Tibial nerve (tissue), 4 donors: ENCODE measurements at regions not wholly inside any gene's neighbourhood (a gene's known extent, or its start where the extent isn't known, plus 50 kb on each side); places are given as distances from the start of the nearest gene placed in this dataset.

ENCODE experiments used
- DNase-seq, 2 donors: peaks; one replicate each; pipeline ENCODE4 v3.0.0-alpha.2; 2019; ENCODE audit warnings: low spot score in 2 of 2
- H3K27ac ChIP-seq, 4 donors: fragments of 200-600 bp; sonication (generic) in 3 of 4; one replicate each; pipeline ENCODE4 v1.5.1; 2017 to 2019; ENCODE audit warnings: mild to moderate bottlenecking in 1 of 4
- H3K27me3 ChIP-seq, 2 donors: fragments of 200-600 bp; sonication (generic) in 1 of 2; one replicate each; pipeline versions ENCODE4 v1.5.1 to v1.6.0; 2017 to 2019
- H3K36me3 ChIP-seq, 3 donors: fragments of 200-600 bp; sonication (generic); one replicate each; pipeline ENCODE4 v1.5.1; 2018 to 2019
- H3K4me1 ChIP-seq, 4 donors: fragments of 200-600 bp; sonication (generic) in 3 of 4; one replicate each; pipeline ENCODE4 v1.5.1; 2017 to 2019
- H3K4me3 ChIP-seq, 4 donors: fragments of 200-600 bp; sonication (generic) in 3 of 4; one replicate each; pipeline ENCODE4 v1.5.1; 2017 to 2019; ENCODE audit warnings: mild to moderate bottlenecking in 1 of 4, moderate library complexity in 1 of 4
- H3K9me3 ChIP-seq, 4 donors: fragments of 200-600 bp; sonication (generic) in 3 of 4; one replicate each; pipeline ENCODE4 v1.5.1; 2017 to 2019
- EP300 ChIP-seq, 2 donors: sonication (generic); formaldehyde crosslinking; IDR thresholded peaks; one replicate each; pipeline ENCODE4 v1.6.1; 2017; ENCODE audit warnings: antibody characterized with exemption in 2 of 2, mild to moderate bottlenecking in 1 of 2
- POLR2A ChIP-seq, 2 donors: fragments of 450-650 bp; IDR thresholded peaks; one replicate each; pipeline ENCODE4 v1.6.1; 2017; ENCODE audit warnings: antibody characterized with exemption in 2 of 2, mild to moderate bottlenecking in 2 of 2, moderate library complexity in 2 of 2
- WGBS, 2 donors: methylation state at CpG; one replicate each; pipeline ENCODE4 v1.1.5; 2018; 5-methylcytosine and 5-hydroxymethylcytosine counted together
- TF ChIP-seq, protein P1 (sequence below), 5 experiments: fragments of 200-600 bp in 3 of 5; fragments of 450-650 bp in 2 of 5; sonication (generic) in 3 of 5; IDR thresholded peaks; one replicate each; pipeline ENCODE4 v1.5.1; 2016 to 2019; ENCODE audit warnings: antibody characterized with exemption in 5 of 5, mild to moderate bottlenecking in 3 of 5, moderate library complexity in 2 of 5

DNA sequence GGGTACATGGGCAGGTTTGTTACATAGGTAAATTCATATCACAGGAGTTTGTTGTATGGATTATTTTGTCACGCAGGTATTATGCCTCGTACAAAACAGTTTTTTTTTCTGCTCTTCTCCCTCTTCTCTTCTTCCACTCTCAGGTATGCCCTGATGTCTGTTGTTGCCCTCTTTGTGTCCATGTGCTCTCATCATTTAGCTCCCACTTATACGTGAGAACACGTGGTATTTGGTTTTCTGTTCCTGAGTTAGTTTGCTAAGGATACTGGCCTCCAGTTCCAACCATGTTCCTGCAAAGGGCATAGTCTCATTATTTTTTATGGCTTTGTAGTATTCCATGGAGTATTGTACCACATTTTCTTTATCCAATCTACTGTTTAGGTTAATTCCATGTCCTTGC lies 65.7 kb downstream of the UNC5CL start:
- 91% methylated on average over 4 of the region's 4 CpGs for WGBS, 2 donors
- TF ChIP-seq, protein P1, sequence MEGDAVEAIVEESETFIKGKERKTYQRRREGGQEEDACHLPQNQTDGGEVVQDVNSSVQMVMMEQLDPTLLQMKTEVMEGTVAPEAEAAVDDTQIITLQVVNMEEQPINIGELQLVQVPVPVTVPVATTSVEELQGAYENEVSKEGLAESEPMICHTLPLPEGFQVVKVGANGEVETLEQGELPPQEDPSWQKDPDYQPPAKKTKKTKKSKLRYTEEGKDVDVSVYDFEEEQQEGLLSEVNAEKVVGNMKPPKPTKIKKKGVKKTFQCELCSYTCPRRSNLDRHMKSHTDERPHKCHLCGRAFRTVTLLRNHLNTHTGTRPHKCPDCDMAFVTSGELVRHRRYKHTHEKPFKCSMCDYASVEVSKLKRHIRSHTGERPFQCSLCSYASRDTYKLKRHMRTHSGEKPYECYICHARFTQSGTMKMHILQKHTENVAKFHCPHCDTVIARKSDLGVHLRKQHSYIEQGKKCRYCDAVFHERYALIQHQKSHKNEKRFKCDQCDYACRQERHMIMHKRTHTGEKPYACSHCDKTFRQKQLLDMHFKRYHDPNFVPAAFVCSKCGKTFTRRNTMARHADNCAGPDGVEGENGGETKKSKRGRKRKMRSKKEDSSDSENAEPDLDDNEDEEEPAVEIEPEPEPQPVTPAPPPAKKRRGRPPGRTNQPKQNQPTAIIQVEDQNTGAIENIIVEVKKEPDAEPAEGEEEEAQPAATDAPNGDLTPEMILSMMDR (IDR thresholded peaks at IDR 0.05), result no peak
- TF ChIP-seq EP300 (IDR thresholded peaks at IDR 0.05) (no peak), POLR2A (IDR thresholded peaks at IDR 0.05) (no peak)
- no peaks in the 10 kb centered on the region for H3K27me3 ChIP-seq

DNA sequence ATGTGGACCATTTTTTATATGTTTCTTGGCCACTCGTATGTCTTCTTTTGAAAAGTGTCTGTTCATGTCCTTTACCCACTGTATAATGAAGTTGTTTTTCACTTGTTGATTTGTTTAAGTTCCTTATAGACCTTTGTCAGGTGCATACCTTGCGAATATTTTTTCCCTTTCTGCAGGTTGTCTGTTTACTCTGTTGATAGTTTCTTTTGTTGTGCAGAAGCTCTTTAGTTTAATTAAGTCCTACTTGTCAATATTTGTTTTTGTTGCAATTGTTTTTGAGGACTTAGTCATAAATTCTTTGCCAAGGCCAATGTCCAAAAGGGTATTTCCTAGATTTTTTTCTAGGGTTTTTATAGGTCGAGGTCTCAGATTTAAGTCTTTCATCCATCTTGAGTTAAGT lies 66.2 kb downstream of the UNC5CL start:
- Histone ChIP-seq H3K27me3 (no peaks in the 10 kb centered on the region), H3K27ac (no peak overlapping the region), H3K9me3 (peaks cover 0 to 20% (median 0%) of the 10 kb centered on the region in 4 donors), H3K4me1 (no peaks in the 10 kb centered on the region), H3K4me3 (no peak overlapping the region), H3K36me3 (no peaks in the 10 kb centered on the region)
- 85 to 88% methylated on average over 3 of the region's 3 CpGs for WGBS, 2 donors
- TF ChIP-seq POLR2A (IDR thresholded peaks at IDR 0.05) (no peak), EP300 (IDR thresholded peaks at IDR 0.05) (no peak)
- TF ChIP-seq, protein P1 (IDR thresholded peaks at IDR 0.05), result no peak
- no peak for DNase-seq

More for the DNA sequence above, 65.7 kb downstream of the UNC5CL start:
- DNase-seq, result no peak
- H3K9me3 ChIP-seq, result peaks cover 0 to 20% (median 0%) of the 10 kb centered on the region in 4 donors
- H3K4me1 ChIP-seq, result no peaks in the 10 kb centered on the region
- H3K27ac ChIP-seq, result no peak overlapping the region
- H3K4me3 ChIP-seq, result no peak overlapping the region
- no peaks in the 10 kb centered on the region for H3K36me3 ChIP-seq

DNA sequence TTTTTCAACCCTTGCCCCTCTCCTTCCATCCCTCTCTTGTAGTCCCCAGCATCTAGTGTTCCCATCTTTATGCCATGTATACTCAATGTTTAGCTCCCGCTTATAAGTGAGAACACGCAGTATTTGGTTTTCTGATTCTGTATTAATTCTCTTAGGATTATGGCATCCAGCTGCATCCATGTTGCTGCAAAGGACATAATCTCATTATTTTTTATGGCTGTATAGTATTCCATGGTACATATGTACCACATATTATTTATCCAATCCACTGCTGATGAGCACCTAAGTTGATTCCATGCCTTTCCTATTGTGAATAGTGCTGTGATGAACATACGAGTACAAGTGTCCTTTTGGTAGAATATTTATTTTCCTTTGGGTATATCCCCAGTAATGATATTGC lies 66.8 kb downstream of the UNC5CL start:
- Histone ChIP-seq H3K9me3 (peaks cover 0 to 20% (median 0%) of the 10 kb centered on the region in 4 donors), H3K36me3 (no peaks in the 10 kb centered on the region), H3K4me3 (no peak overlapping the region), H3K27me3 (no peaks in the 10 kb centered on the region), H3K27ac (no peak overlapping the region), H3K4me1 (no peaks in the 10 kb centered on the region)
- WGBS, 2 donors, result 95 to 97% methylated on average over 3 of the region's 3 CpGs
- TF ChIP-seq, protein P1 (IDR thresholded peaks at IDR 0.05), result no peak
- TF ChIP-seq EP300 (IDR thresholded peaks at IDR 0.05), result no peak
- TF ChIP-seq POLR2A (IDR thresholded peaks at IDR 0.05), result no peak
- DNase-seq, result no peak

DNA sequence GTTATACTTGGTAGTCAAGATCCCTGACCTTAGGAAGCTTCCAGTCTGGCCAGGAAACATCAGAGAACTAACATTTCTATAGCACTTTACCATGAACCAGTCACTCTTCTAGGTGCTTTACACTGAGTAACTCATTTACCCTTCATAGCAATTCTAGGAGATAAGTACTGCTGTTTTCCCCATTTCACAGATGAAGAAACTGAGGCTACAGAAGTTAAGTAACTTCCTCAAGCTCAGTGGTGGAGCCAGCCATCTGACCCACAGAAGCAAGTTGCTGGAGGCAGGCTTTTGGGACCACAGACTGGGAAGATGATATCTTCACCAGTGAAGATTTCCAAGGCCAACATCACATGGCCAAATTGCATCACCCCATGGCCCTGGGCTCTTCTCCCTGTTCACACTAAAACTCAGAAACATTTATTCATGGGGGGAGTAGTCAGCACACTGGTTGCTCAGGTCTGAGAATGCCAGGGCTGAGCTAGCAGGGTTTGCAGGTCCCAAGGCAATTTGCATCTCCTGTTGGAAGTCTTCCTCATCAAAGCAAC lies 70.3 kb downstream of the UNC5CL start:
- no peaks in the 10 kb centered on the region for H3K4me1 ChIP-seq
- H3K27ac ChIP-seq, result no peak overlapping the region
- H3K4me3 ChIP-seq, result no peak overlapping the region
- H3K9me3 ChIP-seq, result peaks cover 0 to 12% (median 0%) of the 10 kb centered on the region in 4 donors
- DNase-seq, result peak in 1 of 2 donors; percentile 6
- no peaks in the 10 kb centered on the region for H3K36me3 ChIP-seq
- TF ChIP-seq POLR2A (IDR thresholded peaks at IDR 0.05) (no peak), EP300 (IDR thresholded peaks at IDR 0.05) (no peak)
- TF ChIP-seq, protein P1 (IDR thresholded peaks at IDR 0.05), result no peak
- no peaks in the 10 kb centered on the region for H3K27me3 ChIP-seq

- Histone ChIP-seq H3K27me3 (no peaks in the 10 kb centered on the region), H3K9me3 (no peaks in the 10 kb centered on the region), H3K4me1 (no peaks in the 10 kb centered on the region), H3K36me3 (no peaks in the 10 kb centered on the region), H3K4me3 (no peak overlapping the region), H3K27ac (no peak overlapping the region)
- no peak for DNase-seq
- TF ChIP-seq EP300 (IDR thresholded peaks at IDR 0.05) (no peak), POLR2A (IDR thresholded peaks at IDR 0.05) (no peak)
- TF ChIP-seq, protein P1 (IDR thresholded peaks at IDR 0.05), result no peak
- 92 to 95% methylated on average over 4 of the region's 4 CpGs for WGBS, 2 donors
Measured at GRCh38 chr6:40966860-40967259, 72.2 kb downstream of the UNC5CL start.
